ENCODE measurements at regions not wholly inside any gene's neighbourhood (a gene's known extent, or its start where the extent isn't known, plus 50 kb on each side); places are given as distances from the start of the nearest gene placed in this dataset.

GRCh38 chrX:45664727-45665290 lies 464.1 kb upstream of the DIPK2B start:
- no peaks in the 10 kb centered on the region for H3K27me3 ChIP-seq (ENCODE audit: control insufficient read depth in 1 of 2, insufficient read depth in 2 of 2, low read length in 2 of 2)
- 100% methylated on average over 1 of the region's 19 CpGs for WGBS (ENCODE audit: low lambda C conversion rate)
- intact Hi-C loops (cut with micrococcal nuclease; ENCODE audit: unreplicated experiment) (no loop called here), in situ Hi-C loops (cut with HindIII; ENCODE audit: extremely low pct_ligation_motif_present, low pct_unique_long_range_greater_than_20kb) (no loop called here)
- H3K4me3 ChIP-seq (replicated peaks in 1 of 3; ENCODE audit: insufficient read depth in 1 of 3, low read depth in 2 of 3, low read length in 3 of 3) = no peak overlapping the region
- no peaks in the 10 kb centered on the region for H4K20me1 ChIP-seq (ENCODE audit: insufficient read depth, low read length)
- no peak overlapping the region for H3K9ac ChIP-seq (ENCODE audit: insufficient read depth, low read depth, low read length)
- H3K79me2 ChIP-seq (ENCODE audit: insufficient read depth, low read length) = no peaks in the 10 kb centered on the region
- H3K4me1 ChIP-seq (ENCODE audit: insufficient read depth, low read length) = no peaks in the 10 kb centered on the region
- FAIRE-seq = no peak
- H3K9me3 ChIP-seq (ENCODE audit: low read length) = no peaks in the 10 kb centered on the region
- H3K27ac ChIP-seq (ENCODE audit: extremely low read length, insufficient read depth, low read length) = no peak overlapping the region
- ChIA-PET CTCF (ENCODE audit: low intra/inter-chr PET ratio, low total read pairs) (no interaction called here), POLR2A (no interaction called here)
- no peak for TF ChIP-seq SALL2 (CRISPR knock-in tag; IDR thresholded peaks at IDR 0.05)
- no peak for TF ChIP-seq SUZ12 (IDR thresholded peaks at IDR 0.05; ENCODE audit: low read depth, low read length)
- no peak for TF ChIP-seq ATAD3A (CRISPR knock-in tag; IDR thresholded peaks at IDR 0.05)
- TF ChIP-seq SRSF4 (IDR thresholded peaks at IDR 0.05; ENCODE audit: low read depth, low read length, poor library complexity, severe bottlenecking) = no peak
- TF ChIP-seq CHD2 (IDR thresholded peaks at IDR 0.05; ENCODE audit: low read depth, low read length) = no peak
- TF ChIP-seq SMARCC2 (IDR thresholded peaks at IDR 0.05) = no peak
- no peak for TF ChIP-seq RXRB (CRISPR knock-in tag; IDR thresholded peaks at IDR 0.05; ENCODE audit: borderline replicate concordance)
- no peak for TF ChIP-seq ZNF329 (CRISPR knock-in tag; IDR thresholded peaks at IDR 0.05; ENCODE audit: low read depth)
- no peak for TF ChIP-seq MTF2 (CRISPR knock-in tag; IDR thresholded peaks at IDR 0.05; ENCODE audit: borderline replicate concordance)
- TF ChIP-seq HOXA9 (CRISPR knock-in tag; IDR thresholded peaks at IDR 0.05; ENCODE audit: borderline replicate concordance) = no peak
- TF ChIP-seq, protein P1, sequence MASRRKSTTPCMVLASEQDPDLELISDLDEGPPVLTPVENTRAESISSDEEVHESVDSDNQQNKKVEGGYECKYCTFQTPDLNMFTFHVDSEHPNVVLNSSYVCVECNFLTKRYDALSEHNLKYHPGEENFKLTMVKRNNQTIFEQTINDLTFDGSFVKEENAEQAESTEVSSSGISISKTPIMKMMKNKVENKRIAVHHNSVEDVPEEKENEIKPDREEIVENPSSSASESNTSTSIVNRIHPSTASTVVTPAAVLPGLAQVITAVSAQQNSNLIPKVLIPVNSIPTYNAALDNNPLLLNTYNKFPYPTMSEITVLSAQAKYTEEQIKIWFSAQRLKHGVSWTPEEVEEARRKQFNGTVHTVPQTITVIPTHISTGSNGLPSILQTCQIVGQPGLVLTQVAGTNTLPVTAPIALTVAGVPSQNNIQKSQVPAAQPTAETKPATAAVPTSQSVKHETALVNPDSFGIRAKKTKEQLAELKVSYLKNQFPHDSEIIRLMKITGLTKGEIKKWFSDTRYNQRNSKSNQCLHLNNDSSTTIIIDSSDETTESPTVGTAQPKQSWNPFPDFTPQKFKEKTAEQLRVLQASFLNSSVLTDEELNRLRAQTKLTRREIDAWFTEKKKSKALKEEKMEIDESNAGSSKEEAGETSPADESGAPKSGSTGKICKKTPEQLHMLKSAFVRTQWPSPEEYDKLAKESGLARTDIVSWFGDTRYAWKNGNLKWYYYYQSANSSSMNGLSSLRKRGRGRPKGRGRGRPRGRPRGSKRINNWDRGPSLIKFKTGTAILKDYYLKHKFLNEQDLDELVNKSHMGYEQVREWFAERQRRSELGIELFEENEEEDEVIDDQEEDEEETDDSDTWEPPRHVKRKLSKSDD (CRISPR knock-in tag; IDR thresholded peaks at IDR 0.05; ENCODE audit: low read depth) = no peak
- TF ChIP-seq PRMT3 (CRISPR knock-in tag; IDR thresholded peaks at IDR 0.05; ENCODE audit: borderline replicate concordance, low read depth) = no peak
- TF ChIP-seq U2AF2 (IDR thresholded peaks at IDR 0.05; ENCODE audit: low read depth, low read length) = no peak
- TF ChIP-seq SAFB2 (CRISPR knock-in tag; IDR thresholded peaks at IDR 0.05; ENCODE audit: borderline replicate concordance, low read depth) = no peak
- TF ChIP-seq CCDC6 (CRISPR knock-in tag; IDR thresholded peaks at IDR 0.05) = no peak
- TF ChIP-seq, protein P2, sequence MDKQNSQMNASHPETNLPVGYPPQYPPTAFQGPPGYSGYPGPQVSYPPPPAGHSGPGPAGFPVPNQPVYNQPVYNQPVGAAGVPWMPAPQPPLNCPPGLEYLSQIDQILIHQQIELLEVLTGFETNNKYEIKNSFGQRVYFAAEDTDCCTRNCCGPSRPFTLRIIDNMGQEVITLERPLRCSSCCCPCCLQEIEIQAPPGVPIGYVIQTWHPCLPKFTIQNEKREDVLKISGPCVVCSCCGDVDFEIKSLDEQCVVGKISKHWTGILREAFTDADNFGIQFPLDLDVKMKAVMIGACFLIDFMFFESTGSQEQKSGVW (CRISPR knock-in tag; IDR thresholded peaks at IDR 0.05; ENCODE audit: borderline replicate concordance) = no peak
- no peak for TF ChIP-seq ZNF451 (CRISPR knock-in tag; IDR thresholded peaks at IDR 0.05)
- no peak overlapping the region for H3K4me2 ChIP-seq (ENCODE audit: low read depth, low read length)
- no peak overlapping the region for H2AFZ ChIP-seq (ENCODE audit: low read length)
- no TSS peak for BruUV-seq (replicated peaks)
- no peak for DNase-seq (ENCODE audit: low spot score)
- no peak for ATAC-seq
- no peaks in the 10 kb centered on the region for H3K36me3 ChIP-seq (replicated peaks in 1 of 2; ENCODE audit: control insufficient read depth in 1 of 2, insufficient read depth in 2 of 2, low read length in 2 of 2)
